Activated CD4-positive, alpha-beta T cell treated with anti-CD3 and anti-CD28 coated beads for 36 hours (primary cell): ENCODE measurements at regions not wholly inside any gene's neighbourhood (a gene's known extent, or its start where the extent isn't known, plus 50 kb on each side); places are given as distances from the start of the nearest gene placed in this dataset.

Experiments used
- ATAC-seq: fragments of 200-7000 bp; cut with Tn5 transposase; one replicate; pipeline ENCODE4 v1.10.0; 2021; ENCODE audit warnings: mild to moderate bottlenecking, moderate library complexity
- CTCF ChIA-PET: fragments of 350-600 bp; sonication (Branson Sonifier 250); formaldehyde crosslinking; loops from one replicate; lab custom pipeline; 2021; ENCODE audit warnings: antibody characterized with exemption; lab: Charles Lee
- POLR2A ChIA-PET: fragments of 350-600 bp; sonication (Branson Sonifier 250); formaldehyde crosslinking; loops from one replicate; lab custom pipeline; 2021; ENCODE audit warnings: antibody characterized with exemption, inconsistent platforms; lab: Charles Lee
- DNase-seq: peaks from one replicate; pipeline ENCODE4 v3.0.0-alpha.2; 2020
- H3K27ac Mint-ChIP-seq: one replicate; pipeline ENCODE4 v1.8.0; 2021; ENCODE audit warnings: mixed read lengths
- H3K27me3 Mint-ChIP-seq: one replicate; pipeline ENCODE4 v1.8.0; 2021; ENCODE audit warnings: mixed read lengths
- H3K36me3 Mint-ChIP-seq: one replicate; pipeline ENCODE4 v1.8.0; 2021; ENCODE audit warnings: low read depth, mixed read lengths
- H3K4me1 Mint-ChIP-seq: one replicate; pipeline ENCODE4 v1.8.0; 2021; ENCODE audit warnings: mixed read lengths
- H3K4me3 Mint-ChIP-seq: one replicate; pipeline ENCODE4 v1.8.0; 2021; ENCODE audit warnings: mild to moderate bottlenecking, moderate library complexity, mixed read lengths
- H3K9me3 Mint-ChIP-seq: one replicate; pipeline ENCODE4 v1.8.0; 2021; ENCODE audit warnings: low read depth, mixed read lengths
- intact Hi-C, 2 experiments: fragments of 100-400 bp; cut with DNase I in 1 of 2; cut with micrococcal nuclease in 1 of 2; formaldehyde crosslinking; loops; one replicate each; pipeline versions ENCODE4 v1.14.2 to v1.15.1; 2022 to 2024; cut with DNase I, micrococcal nuclease

- Mint-ChIP-seq H3K4me1 (no peaks in the 10 kb centered on the region), H3K27me3 (peaks cover 44% of the 10 kb centered on the region), H3K4me3 (no peak overlapping the region), H3K27ac (no peak overlapping the region), H3K36me3 (no peaks in the 10 kb centered on the region), H3K9me3 (no peaks in the 10 kb centered on the region)
- CTCF ChIA-PET = no interaction called here
- intact Hi-C loops = no loop called here
- POLR2A ChIA-PET = no interaction called here
- DNase-seq (no peak), ATAC-seq (no peak)
Measured at GRCh38 chr16:73546341-73546845, 498.5 kb upstream of the ZFHX3 start.

DNA sequence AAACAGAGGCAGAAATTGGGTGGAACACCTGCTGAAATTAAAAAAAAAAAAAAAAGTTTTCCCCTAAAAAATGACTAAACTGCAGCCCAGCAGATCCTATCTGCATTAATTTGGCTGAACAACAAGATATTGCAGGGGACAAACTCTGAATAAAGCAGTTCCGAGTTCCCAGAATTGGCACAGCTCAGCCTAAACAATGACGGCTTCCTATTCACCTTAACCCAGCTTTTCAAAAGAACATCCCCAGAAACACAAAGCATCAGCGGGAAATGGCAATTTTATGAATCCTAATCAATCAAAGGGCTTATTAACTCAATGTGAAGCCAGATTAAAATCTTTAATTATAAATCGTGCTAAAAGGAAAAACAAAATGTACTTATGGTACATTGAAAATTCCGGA, 497.8 kb upstream of the ZFHX3 start:
- CTCF ChIA-PET = no interaction called here

GRCh38 chr16:73545290-73545689, 497.4 kb upstream of the ZFHX3 start:
- no peak for ATAC-seq
- no peak overlapping the region for H3K27ac Mint-ChIP-seq
- H3K9me3 Mint-ChIP-seq = no peaks in the 10 kb centered on the region
- CTCF ChIA-PET = no interaction called here
- H3K4me3 Mint-ChIP-seq = no peak overlapping the region
- no peaks in the 10 kb centered on the region for H3K36me3 Mint-ChIP-seq
- H3K27me3 Mint-ChIP-seq = peaks cover 44% of the 10 kb centered on the region
- intact Hi-C loops = no loop called here
- no peak for DNase-seq
- H3K4me1 Mint-ChIP-seq = no peaks in the 10 kb centered on the region
- POLR2A ChIA-PET = no interaction called here

More for the DNA sequence above, 497.8 kb upstream of the ZFHX3 start:
- Mint-ChIP-seq H3K9me3 (no peaks in the 10 kb centered on the region), H3K4me1 (no peaks in the 10 kb centered on the region), H3K27me3 (peaks cover 44% of the 10 kb centered on the region), H3K36me3 (no peaks in the 10 kb centered on the region), H3K4me3 (no peak overlapping the region), H3K27ac (no peak overlapping the region)
- DNase-seq (no peak), ATAC-seq (no peak)
- POLR2A ChIA-PET = no interaction called here
- intact Hi-C loops = no loop called here

DNA sequence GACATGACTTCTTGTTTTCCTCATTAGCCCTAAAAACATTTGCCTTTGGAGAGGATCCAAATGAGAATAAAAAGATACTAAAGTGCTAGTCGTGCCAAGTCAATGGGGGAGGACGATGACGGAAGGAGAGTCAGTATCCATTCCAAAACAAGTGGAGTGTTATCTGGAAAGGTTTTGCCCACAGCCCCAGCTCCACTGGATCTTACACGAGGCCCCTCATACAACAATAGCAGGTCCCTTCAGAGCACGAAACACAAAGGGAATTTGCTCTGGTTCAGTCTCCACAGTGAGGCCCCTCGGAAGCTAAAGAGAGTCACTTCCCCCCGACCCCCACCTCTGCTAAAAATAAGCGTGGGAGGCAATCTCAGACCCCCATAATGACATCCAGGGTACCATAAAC, 496.9 kb upstream of the ZFHX3 start:
- no peaks in the 10 kb centered on the region for H3K36me3 Mint-ChIP-seq
- H3K4me3 Mint-ChIP-seq = no peak overlapping the region
- ChIA-PET POLR2A (no interaction called here), CTCF (no interaction called here)
- intact Hi-C loops = no loop called here
- no peak for DNase-seq
- no peaks in the 10 kb centered on the region for H3K9me3 Mint-ChIP-seq
- ATAC-seq = no peak
- no peak overlapping the region for H3K27ac Mint-ChIP-seq
- peaks cover 44% of the 10 kb centered on the region for H3K27me3 Mint-ChIP-seq
- H3K4me1 Mint-ChIP-seq = no peaks in the 10 kb centered on the region

- no peak overlapping the region for H3K27ac Mint-ChIP-seq
- DNase-seq (no peak), ATAC-seq (no peak)
- peaks cover 41% of the 10 kb centered on the region for H3K27me3 Mint-ChIP-seq
- POLR2A ChIA-PET = no interaction called here
- H3K9me3 Mint-ChIP-seq = no peaks in the 10 kb centered on the region
- H3K4me3 Mint-ChIP-seq = no peak overlapping the region
- no peaks in the 10 kb centered on the region for H3K4me1 Mint-ChIP-seq
- H3K36me3 Mint-ChIP-seq = no peaks in the 10 kb centered on the region
- intact Hi-C loops = no loop called here
- CTCF ChIA-PET = no interaction called here
Measured at GRCh38 chr16:73543970-73544599, 496.2 kb upstream of the ZFHX3 start.

DNA sequence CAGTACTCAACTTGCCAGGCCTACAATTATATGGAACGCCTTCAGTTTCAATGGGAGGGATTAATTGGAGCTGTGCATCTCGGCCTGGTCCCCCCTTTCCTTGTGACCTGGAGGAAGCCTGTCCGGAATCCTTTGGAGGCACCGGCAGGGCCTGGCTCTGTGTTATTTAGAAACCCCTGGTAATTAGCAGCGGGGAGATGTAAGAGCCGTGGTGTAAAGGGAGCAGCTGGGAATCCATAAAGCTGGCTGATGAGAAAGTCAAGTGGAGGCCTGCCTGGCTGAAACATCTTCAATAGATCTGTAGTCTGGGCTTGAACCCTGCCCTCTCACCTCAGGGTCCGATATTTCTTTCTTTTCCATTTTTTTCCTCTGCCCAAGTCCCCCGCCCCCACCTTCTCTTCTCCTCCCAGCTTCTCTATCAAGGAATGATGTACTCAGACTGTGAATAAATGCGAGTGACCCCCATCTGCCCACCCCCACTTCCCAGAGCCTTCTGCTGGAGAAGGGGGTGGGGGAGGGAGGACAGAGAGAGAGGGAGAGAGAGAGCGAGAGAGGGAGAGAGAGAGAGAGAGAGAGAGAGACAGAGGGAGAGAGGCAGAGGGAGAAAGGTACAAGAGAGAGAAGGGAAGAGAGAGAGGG, 495.5 kb upstream of the ZFHX3 start:
- CTCF ChIA-PET = no interaction called here
- DNase-seq (no peak), ATAC-seq (no peak)
- POLR2A ChIA-PET = no interaction called here
- H3K4me3 Mint-ChIP-seq = no peak overlapping the region
- H3K27me3 Mint-ChIP-seq = peaks cover 41% of the 10 kb centered on the region
- no peak overlapping the region for H3K27ac Mint-ChIP-seq
- H3K9me3 Mint-ChIP-seq = no peaks in the 10 kb centered on the region
- H3K36me3 Mint-ChIP-seq = no peaks in the 10 kb centered on the region
- H3K4me1 Mint-ChIP-seq = no peaks in the 10 kb centered on the region
- intact Hi-C loops = no loop called here

DNA sequence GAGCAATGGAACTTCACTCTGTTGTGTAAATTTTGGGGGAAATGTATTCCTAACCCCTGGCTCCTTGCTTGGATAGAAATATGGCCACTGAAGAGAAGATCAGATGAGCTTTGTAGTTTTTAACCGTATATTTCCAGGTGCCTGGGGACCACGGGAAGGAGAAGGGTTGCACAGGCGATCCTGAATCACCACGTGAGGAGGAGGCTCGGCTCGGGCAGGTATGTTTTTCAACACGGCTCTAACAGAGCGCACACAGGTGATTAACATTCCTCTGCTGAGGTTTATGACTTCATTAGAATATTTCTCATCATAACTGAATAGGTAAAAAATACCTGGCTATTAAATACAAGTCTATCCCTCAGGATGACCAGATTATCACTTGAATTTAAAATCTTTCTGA, 495.0 kb upstream of the ZFHX3 start:
- ATAC-seq = no peak
- DNase-seq = no peak
- Mint-ChIP-seq H3K9me3 (no peaks in the 10 kb centered on the region), H3K36me3 (no peaks in the 10 kb centered on the region), H3K4me3 (no peak overlapping the region), H3K27me3 (peaks cover 39% of the 10 kb centered on the region), H3K4me1 (no peaks in the 10 kb centered on the region), H3K27ac (no peak overlapping the region)
- intact Hi-C loops = no loop called here
- ChIA-PET POLR2A (no interaction called here), CTCF (no interaction called here)

DNA sequence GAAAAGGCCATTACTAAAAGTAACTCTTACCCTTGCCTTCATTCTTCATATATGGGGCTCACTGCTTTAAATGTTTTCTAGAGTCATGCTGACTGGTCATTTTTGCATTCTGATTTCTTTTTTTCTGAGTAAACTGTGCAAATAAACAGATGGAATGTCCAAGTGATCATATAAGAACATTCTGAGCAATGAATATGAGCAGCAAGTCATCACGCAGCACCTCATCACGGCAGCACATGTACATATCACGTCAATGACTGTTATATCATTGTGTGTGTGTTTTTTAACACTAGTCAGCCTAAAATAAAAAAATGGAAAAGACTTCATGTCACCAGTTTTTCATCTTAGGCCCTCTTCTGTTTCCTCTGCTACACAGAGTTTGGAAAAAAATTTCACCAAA, 490.0 kb upstream of the ZFHX3 start:
- no peak overlapping the region for H3K4me3 Mint-ChIP-seq
- ATAC-seq = no peak
- H3K4me1 Mint-ChIP-seq = no peaks in the 10 kb centered on the region
- no peak for DNase-seq
- H3K27me3 Mint-ChIP-seq = peaks cover 7% of the 10 kb centered on the region
- CTCF ChIA-PET = interaction anchor here (0.6 kb wide), 1 partner anchor 356 kb away, joined by 3 read pairs; no protein-coding TSS in a partner anchor
- intact Hi-C loops = no loop called here
- no peak overlapping the region for H3K27ac Mint-ChIP-seq
- POLR2A ChIA-PET = no interaction called here
- no peaks in the 10 kb centered on the region for H3K36me3 Mint-ChIP-seq
- H3K9me3 Mint-ChIP-seq = no peaks in the 10 kb centered on the region

- Mint-ChIP-seq H3K27ac (no peak overlapping the region), H3K36me3 (no peaks in the 10 kb centered on the region), H3K9me3 (peaks cover 3% of the 10 kb centered on the region), H3K27me3 (no peaks in the 10 kb centered on the region), H3K4me1 (no peaks in the 10 kb centered on the region), H3K4me3 (no peak overlapping the region)
- no peak for ATAC-seq
- POLR2A ChIA-PET = no interaction called here
- no peak for DNase-seq
- CTCF ChIA-PET = no interaction called here
- intact Hi-C loops = no loop called here
Measured at GRCh38 chr16:73536931-73537330, 489.0 kb upstream of the ZFHX3 start.

- no peak for ATAC-seq
- H3K4me3 Mint-ChIP-seq = no peak overlapping the region
- ChIA-PET POLR2A (no interaction called here), CTCF (interaction anchor here (1.0 kb wide), 1 partner anchor 19 kb away, joined by 3 read pairs; no protein-coding TSS in a partner anchor)
- no peaks in the 10 kb centered on the region for H3K4me1 Mint-ChIP-seq
- DNase-seq = no peak
- peaks cover 3% of the 10 kb centered on the region for H3K9me3 Mint-ChIP-seq
- H3K36me3 Mint-ChIP-seq = no peaks in the 10 kb centered on the region
- intact Hi-C loops = no loop called here
- H3K27ac Mint-ChIP-seq = no peak overlapping the region
- no peaks in the 10 kb centered on the region for H3K27me3 Mint-ChIP-seq
Measured at GRCh38 chr16:73531021-73531420, 483.1 kb upstream of the ZFHX3 start.

DNA sequence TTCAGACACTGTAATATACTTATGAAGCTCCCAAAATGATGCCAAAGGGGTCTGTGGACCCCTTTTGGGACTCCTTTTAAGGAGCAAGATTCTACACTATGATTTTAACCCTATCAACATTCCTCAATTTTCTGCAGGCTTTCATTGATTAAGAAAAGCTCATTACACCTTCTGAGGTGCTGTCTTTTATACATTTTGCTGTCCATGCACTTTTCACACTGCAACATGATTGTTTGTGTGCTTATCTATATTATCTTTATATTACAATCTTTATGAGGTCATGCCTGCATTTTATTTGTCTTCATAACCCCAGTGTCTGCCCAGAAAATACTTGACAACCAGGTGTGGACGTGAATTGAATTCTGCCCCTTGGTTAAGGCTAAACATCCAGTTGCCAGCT, 482.6 kb upstream of the ZFHX3 start:
- H3K27me3 Mint-ChIP-seq = no peaks in the 10 kb centered on the region
- ATAC-seq (no peak), DNase-seq (no peak)
- no peaks in the 10 kb centered on the region for H3K36me3 Mint-ChIP-seq
- intact Hi-C loops = no loop called here
- no peak overlapping the region for H3K4me3 Mint-ChIP-seq
- CTCF ChIA-PET = interaction anchor here (1.0 kb wide), 1 partner anchor 19 kb away, joined by 3 read pairs; no protein-coding TSS in a partner anchor
- peaks cover 3% of the 10 kb centered on the region for H3K9me3 Mint-ChIP-seq
- no peak overlapping the region for H3K27ac Mint-ChIP-seq
- H3K4me1 Mint-ChIP-seq = no peaks in the 10 kb centered on the region
- POLR2A ChIA-PET = no interaction called here

DNA sequence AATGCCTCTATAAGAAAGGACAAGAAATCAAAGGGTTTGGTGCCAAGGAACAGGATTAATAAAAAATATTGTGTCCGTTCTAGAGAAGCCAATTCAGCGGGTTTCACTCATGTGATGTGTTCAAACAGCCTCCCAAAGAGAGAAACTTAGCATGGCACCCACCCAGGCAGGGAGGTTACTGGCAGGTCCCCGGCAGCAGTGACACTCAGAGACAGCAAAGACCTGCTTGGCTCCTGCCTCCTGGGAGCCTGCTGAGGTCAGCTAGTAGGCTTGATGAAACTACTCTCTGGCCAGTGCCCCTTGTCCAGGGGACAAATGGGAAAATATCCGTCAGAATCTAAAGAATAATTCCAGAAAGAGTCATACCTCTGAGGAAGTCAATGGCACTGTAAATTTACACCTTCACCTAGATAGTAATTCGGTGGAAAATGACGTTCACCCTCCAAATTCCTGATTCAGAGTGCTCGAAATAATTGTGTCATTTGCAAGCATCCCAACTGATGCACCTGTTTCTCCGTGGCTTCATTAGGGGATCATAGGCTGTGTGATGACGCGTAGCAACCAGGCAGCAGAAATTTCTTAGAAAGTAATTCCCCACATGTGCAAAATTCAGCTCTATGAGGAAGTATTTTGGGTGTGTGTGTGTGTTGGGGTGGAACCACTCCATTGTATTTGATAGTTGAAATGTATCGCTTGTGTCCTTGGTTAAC, 481.5 kb upstream of the ZFHX3 start:
- no peaks in the 10 kb centered on the region for H3K27me3 Mint-ChIP-seq
- peaks cover 3% of the 10 kb centered on the region for H3K9me3 Mint-ChIP-seq
- DNase-seq = no peak
- H3K4me3 Mint-ChIP-seq = no peak overlapping the region
- no peaks in the 10 kb centered on the region for H3K36me3 Mint-ChIP-seq
- H3K27ac Mint-ChIP-seq = no peak overlapping the region
- no peak for ATAC-seq
- CTCF ChIA-PET = no interaction called here
- no peaks in the 10 kb centered on the region for H3K4me1 Mint-ChIP-seq
- POLR2A ChIA-PET = no interaction called here
- intact Hi-C loops = no loop called here
